Pulmonary artery endothelial cell (primary cell): ENCODE measurements at regions not wholly inside any gene's neighbourhood (a gene's known extent, or its start where the extent isn't known, plus 50 kb on each side); places are given as distances from the start of the nearest gene placed in this dataset.
"Not testable (repeated sequence)": the region's sequence is repeated elsewhere in the genome, so short reads cannot be mapped to it uniquely, and the experiment has no call there.

Experiments
- DNase-seq: peaks from one replicate; pipeline ENCODE4 v3.0.0-alpha.2; 2011; ENCODE audit warnings: low read depth, low spot score

DNA sequence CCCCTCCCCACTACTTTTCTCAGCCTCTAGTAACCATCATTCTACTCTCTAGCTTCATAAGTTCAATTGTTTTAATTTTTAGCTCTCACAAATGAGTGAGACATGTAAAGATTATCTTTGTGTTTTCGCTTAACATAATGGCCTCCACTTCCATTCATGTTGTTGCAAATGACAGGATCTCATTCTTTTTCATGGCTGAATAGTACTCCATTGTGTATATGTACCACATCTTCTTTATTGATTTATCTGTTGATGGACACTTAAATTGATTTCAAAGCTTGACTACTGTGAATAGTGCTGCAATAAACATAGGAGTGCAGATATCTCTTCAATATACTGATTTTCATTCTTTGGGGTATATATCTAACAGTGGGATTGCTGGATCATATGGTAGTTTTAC is 699.8 kb upstream of the NR2F2 start:
- no peak for DNase-seq

DNA sequence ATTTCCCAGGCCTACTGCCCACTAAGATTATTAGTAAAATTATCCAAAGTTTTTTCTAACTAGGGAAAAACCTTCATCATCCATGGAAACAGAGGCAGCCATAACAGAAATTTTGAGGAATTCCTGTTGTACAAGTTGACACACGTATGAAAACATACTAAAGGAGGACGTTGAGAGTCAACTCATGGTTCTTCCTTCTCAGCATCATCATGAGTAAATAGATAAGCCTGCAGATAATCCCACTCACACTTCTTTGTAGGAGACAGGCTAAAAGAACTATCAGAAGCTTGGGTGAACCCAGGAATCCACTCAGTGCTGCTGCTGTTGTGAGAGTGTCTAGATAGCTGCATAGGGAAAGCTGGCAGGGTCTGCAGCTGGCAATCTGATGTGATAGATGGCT is 694.8 kb upstream of the NR2F2 start:
- no peak for DNase-seq

DNA sequence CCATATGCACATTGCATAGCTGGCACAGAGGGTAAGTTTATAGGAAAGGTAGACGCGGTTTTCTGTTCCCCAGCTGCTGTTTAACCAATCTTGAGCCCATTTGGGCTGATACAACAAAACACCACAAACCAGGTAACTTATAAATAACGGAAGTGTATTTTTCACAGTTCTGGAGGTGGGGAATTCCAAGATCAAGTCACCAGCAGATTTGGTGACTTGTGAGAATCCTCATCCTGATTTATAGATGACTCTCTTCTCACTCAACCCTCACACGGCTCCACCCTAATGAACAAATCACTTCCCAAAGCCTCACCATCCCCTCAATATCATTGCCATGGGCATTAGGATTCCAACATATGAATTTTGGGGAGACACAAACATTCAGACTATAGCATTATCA is 694.4 kb upstream of the NR2F2 start:
- no peak for DNase-seq

DNA sequence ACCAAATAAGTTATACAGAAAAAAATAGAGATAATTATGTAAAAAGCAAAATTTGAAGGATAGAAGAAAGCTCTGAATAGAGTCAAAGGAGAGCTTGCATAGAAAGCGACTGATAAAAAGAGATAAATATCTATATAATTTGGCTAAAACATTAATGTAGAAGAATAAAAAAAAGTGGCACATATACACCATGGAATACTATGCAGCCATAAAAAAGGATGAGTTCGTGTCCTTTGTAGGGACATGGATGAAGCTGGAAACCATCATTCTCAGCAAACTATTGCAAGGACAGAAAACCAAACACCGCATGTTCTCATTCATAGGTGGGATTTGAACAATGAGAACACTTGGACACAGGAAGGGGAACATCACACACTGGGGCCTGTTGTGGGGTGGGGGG is 693.3 kb upstream of the NR2F2 start:
- not testable (repeated sequence) for DNase-seq

DNA sequence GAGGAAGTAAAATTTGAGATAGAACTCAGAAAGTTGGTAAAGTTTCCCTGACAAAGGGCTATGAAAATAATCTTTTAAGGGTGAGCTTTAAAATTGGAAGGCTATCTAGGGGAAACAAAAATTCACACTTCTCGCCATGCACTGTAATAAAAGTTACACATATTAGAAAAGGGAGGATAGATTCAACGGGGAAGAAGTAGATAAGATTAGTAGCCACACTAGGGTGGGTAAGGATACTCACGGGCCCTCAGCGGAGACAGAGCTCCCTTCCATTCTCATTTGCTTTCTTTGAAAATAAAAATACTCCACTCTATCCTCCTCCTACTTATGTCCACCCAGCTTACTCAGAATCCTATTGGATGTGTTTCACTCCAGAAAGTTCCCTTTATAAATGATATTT is 691.3 kb upstream of the NR2F2 start:
- no peak for DNase-seq

DNA sequence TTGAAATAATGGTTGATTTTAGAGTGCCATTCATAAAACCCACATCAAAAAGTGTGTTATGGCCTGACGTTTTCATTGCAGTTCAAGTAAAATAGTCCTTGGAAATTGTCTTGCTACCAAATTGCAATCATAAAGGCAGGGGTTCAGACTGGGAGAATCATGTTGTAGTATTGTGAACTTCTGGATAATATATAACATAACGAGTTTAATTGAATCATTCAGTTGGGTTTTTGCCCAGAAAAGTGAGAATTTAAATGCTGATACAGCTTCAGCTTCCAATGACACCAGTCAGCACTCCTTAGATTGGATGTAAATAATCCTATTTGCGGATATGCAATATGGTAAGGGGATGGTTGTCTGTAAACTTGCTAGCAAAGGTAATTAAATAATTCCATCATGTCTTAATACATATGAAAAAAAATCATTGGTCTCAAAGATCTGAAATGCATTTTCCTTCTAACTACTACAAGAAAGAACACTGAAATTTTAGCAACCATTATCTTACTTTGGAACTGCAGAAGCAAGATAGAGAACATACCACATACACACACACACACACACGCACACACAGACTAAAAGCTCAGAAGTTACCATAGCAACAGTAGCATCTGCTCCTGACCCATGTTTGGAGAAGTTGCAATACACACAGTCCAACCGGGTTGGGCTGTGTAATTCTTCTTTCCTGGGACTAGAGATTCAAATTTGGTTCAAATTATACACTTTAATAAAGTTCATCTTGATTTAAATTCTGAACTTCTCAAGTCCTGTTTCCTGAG is 686.2 kb upstream of the NR2F2 start:
- DNase-seq, result no peak

DNA sequence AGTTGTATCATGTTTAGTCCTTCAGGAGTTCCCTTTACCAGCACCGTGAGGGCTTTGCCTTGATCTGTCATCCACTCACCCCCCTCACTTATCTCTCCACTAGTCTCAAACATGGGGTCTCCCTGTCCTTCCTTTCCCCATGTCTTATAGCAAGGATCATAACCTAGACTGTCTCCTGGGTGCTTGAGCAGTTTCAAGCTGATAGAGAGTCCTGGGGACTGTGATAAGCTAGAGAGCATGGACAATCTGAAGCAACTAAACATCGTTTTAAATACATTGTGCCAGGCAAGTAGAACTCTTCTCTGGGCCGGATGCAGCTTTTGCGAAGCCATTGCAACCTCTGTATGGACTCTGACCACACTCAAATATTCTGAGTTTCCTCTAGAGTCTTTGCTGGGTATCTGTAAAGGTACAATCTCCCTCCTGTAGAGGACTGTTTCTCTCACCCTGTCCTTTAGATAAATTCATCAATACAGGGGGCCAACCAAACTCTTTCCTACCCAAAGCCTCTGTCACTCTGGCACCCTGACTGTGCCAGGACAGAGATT is 684.6 kb upstream of the NR2F2 start:
- no peak for DNase-seq

DNA sequence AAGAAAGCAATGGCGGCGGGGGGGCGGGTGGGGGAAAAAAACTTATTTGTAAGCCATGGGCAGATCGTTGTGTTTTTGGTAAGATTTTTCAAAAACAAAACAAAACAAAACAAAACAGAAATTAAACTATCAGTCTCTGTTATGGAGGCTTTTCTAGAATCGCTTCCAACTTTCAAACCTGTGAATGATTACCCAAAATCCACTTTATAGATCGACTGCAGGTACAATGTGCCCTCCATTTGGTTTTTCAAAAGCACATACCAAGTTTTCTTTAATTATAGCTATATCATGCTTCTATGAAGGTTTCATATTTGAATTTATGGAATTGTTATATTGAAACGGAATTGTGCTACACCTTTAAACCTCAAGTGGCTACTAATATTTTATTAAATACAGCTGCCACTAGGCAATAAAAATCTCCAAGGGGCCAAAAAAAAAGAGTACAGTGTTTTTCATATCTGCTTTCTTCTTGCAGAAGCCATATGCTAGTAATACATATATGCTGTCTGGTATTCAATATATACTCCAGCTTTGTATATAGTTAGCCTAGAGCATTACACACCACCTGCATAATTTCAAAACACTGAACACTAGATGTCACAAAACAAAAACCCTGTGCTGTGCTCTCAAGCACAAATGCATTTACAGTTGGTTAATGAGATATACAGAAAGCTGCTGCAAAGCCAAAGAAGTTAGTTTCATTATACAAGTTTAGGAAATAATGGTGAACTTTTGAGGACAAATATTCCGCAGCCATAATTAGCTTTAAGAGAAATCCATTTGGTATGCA is 683.8 kb upstream of the NR2F2 start:
- DNase-seq, result no peak

DNA sequence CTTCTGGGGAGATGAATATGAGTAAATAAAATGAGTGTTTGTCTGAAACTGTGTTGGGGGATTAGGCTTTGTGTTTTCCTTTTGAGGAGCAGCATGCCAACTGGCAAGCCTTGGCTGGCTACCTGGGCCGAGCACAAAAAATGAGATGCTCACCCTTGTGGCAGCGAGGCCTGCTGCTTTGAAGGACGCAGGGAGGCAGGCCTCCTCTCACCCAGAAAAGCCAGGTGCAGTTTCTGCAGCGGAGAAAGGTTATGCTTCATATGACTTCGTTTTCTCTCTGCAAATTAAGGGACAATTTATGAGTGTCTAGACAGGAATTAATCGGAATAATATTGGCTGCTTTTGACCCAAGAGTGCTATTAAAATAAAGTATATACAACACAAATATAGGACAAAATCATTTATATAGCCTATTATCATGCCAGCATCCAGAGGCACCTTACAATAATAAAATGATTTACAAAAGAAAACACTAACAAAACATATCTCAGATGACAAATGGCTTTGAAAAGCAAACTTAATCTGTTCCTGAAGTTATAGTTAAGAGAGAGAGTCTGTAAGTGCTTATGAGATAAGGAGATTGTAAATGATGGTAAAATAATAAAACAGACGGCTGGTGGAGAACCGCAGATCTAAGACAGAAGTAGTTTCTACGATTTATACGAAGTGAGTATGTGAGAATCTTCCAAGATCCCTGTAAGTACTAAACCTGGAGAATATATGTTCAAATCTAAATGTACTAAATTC is 682.8 kb upstream of the NR2F2 start:
- no peak for DNase-seq

DNA sequence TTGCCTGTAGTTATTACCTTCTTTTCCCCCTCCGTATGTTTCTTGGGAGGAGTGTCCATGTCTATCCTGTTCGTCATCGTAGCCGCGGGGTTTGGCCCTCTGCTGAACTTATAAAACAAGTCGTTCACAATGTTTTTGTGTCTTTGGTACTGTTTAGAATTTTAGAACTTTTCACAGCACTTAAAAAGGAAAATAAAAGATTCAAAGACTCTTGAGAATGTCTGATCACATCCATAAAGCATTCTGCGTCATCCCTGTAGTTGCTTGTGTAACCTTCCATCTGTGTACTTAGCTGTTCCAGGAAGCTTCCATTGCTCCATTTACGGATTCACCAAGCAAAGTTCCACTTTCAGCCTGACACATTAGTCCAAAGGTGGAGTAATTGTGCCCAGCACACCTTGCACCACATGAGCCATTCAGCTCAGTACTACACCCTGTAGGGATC is 677.1 kb upstream of the NR2F2 start:
- no peak for DNase-seq

DNA sequence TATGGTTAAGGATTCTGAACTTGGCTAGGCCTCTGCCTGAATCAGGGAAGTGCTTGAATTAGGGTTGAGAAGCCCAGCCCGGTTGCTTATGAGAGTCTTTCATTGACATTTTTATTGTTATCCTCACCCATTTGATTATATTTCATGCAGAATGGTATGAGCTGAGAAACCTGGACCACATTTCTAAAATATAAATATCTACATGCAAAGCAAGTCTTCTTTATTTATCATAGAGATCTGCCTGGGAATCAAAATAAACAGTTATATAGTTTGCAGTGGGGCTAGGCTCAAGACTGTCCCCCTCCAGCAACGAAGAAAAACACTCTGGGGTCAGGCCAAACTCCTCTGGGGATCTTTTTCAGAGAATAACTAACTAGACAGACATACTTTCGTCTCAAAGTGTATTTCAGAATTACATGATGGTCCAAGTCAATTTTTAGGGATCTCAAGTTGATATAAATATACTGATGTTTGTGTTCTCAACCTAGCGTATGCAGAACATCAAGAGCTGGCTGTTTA is 675.4 kb upstream of the NR2F2 start:
- no peak for DNase-seq

DNA sequence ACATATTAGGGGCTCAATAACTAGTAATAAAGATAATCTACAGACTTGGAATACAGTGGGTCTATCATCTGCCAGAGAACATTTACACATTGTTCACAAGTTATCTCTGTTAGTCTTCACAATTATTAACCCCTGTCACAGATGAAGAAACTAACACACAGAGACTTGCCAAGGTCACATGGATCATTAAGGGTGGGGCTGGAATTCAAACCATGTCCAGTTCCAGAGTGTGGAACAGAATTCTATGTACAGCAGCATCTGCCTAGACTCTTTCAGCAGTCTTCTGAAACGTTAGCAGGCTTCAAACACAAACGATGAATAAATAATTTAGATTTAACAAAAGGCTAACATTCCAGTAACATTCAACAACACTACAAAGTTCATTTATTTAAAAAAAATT is 673.9 kb upstream of the NR2F2 start:
- no peak for DNase-seq

DNA sequence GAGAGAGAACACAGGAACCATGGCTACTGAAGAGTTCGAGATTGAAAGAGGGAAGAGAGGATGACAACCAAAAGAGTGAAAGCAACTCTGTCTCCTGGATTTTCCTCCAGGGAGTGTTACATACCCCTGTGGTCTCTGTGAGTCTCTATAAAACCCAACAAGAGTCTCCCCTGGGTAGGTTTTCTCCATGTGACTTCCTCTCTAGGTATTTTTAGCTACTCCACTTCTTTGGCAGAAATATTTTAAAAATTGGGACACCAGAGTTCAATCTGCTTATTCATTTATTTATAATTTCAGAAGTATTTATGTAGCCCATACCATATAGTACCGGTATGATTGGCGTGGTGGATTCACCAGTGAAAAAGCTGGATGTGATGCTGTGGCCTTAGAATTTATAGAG is 671.7 kb upstream of the NR2F2 start:
- no peak for DNase-seq

DNA sequence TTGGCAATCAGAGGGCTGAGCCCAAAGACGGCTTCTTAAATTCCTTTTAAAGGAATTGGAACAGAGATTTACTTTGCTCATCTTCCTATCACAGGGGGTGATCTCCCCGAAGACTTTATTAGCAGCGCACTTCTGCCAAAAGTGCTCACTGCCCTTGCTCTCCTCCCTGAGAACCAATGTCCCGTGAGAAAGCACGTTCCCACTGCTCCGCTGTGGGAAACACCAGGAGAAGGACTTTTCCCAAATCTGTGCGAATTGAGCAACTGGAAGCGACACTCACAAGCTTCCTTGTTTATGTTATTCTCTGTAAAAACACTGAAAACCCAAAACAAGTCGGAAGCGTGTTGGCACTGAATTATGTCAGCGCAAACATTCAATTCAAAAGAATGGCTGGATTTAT is 670.8 kb upstream of the NR2F2 start:
- no peak for DNase-seq

DNA sequence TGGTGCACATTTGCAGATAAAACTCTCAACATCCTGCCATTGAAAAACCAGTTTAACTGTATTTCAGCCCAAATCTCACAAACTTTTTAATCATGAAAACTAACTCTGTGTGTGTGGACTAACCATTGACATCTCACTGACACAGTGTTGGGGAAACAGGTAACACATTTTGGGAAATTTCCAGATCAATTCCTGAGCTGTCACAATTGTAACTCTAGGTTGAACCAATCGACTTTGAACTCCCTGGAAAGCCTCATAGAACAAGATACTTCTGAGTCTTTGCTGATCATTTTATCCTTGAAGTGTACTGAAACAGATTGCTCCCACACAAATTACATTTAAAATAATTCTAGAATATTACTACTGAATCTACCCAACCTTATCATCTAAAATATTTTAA is 667.9 kb upstream of the NR2F2 start:
- no peak for DNase-seq

DNA sequence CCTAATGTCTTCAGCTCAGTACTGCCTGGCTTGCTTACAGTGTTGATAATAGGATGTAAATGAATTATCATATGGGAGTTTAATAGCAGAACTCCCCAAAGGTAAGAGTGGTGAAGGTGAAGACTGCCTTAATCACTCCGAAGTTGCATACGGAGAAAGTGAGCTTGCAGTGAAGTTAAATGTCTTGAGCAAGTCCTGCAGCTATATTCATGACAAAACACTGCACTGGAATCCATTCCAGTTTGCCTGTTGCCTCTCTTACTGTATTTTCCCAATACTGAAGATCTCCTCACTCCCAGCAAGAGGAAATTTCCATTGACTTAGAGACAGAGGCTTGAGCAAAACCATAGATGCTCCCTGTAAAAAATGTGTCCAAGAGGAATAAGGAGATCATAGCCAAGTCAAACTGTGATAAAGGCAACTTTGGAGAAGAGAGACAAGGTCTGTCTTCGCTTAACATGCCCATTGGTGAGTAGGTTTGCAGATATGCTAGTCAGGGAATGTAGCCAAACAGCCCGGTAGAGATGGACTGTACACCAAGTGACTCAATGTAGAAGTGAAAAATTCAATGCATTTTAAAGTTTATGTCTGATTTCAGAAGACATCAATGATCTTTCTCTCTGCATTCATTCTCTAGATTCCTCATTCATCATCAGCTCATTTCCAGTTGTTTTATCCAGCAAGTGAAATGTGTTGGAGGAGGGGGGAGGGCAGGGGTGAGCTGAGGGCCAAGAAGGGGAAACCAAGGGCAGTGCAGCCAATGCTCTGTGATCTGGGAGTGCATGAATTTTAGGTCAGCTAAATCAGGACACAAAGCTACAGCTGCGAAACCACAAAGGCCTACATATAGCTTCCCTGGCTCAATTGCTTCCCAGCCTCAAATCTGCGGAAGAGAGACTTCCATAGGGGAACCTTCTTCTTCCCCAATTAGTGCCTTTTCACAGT is 667.1 kb upstream of the NR2F2 start:
- no peak for DNase-seq

DNA sequence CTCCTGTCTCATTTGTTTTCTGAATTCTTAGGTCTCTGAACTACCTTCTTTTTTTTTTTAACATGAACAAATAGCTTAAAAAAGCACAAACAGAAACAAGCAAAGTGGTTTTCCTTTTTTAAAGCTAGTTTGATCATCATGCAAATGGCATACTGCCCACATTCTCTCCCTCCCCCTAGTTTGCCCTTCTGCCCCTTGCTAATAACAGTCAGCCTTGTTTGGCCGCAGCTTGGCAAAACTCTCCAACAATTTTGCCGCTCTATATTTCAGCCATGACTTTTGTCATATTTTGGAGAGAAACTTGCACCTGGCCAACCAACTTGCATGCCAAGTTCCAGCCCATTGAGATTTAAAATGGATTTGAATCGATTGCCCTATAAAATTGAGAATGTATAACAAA is 666.0 kb upstream of the NR2F2 start:
- DNase-seq, result no peak

DNA sequence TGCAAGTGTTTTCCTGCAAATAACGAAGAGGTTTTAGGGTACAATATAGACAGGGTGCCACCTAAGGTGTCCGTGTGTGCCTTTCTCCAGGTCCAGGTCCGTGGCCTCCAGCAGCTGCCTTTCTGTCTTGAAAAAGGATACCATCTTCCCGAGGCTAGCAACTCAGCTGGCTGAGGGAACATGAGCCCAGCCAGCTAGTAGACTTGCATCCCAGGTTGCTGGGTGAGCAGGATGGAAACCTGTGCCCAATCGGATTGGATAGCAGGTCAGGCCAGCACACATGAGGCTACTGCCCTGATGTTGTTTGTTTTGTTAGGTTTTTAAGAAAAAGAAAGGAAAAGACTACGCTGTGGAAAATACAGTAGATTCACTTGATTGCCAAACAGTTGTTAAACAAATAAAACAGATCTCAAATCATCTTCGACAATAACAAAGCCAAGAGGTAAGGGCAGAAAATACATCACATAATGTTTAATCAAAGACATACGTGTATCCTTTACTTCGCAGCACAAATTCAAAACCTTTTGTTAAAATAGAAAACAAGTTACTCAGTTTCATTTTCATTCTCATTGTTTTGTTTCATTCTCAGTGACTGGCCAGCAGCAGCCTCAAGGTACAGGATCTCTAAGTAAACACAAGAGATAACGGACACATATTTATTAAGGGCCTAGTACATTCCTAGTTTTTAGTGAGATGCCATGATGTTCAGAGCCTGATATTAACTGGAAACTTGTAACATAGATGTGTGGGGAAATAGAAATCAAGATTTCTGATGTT is 661.2 kb upstream of the NR2F2 start:
- DNase-seq, result no peak

DNA sequence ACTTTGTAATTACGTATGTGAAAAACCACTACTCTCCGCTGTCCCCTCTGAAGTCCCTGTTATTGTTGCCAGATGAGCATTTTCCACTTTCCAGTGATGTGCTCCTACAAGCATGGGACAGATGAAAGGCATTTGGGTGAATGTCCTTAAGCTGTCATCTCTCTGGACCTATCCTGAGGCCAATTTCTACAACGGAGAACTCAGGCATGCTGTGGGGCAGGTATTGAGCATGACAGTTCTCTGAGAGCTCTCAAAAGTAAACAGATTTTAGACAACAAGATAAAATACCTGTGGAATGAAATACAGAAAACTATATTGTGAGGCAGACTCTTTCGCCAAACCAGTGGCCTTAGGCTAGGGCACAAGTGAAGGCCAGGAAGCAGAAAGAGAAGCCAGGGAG is 656.5 kb upstream of the NR2F2 start:
- DNase-seq, result no peak

DNA sequence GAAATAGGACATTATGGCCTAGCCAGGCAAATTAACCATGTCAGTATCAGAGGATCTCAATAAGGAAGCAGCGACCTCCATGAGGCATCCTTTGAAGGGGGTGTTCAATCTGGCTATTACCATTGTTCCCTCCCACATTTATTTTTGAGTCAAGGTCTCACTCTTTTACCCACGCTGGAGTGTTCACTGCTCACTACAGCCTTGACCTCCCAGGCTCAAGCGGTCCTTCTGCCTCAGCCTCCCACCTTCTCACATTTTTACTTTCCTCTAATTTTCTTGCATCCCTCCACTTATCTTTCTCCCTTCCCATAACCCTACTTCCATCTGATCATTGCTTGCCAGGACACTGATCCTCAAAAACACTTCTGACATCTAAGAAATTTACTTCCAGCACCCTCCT is 654.0 kb upstream of the NR2F2 start:
- no peak for DNase-seq
